ENCODE measurements at regions not wholly inside any gene's neighbourhood (a gene's known extent, or its start where the extent isn't known, plus 50 kb on each side); places are given as distances from the start of the nearest gene placed in this dataset.

GRCh38 chr15:98375513-98376340 is 272.6 kb upstream of the IGF1R start:
- no peak for TF ChIP-seq HINFP (tag; conservative IDR thresholded peaks at IDR 0.05; ENCODE audit: low read depth)
- no peak for TF ChIP-seq KDM1A (IDR thresholded peaks at IDR 0.05)
- no peak for TF ChIP-seq ZBED1 (IDR thresholded peaks at IDR 0.05)
- no peak for TF ChIP-seq CTCF (IDR thresholded peaks at IDR 0.05 in 2 of 3, conservative IDR thresholded peaks at IDR 0.05 in 1 of 3; ENCODE audit: insufficient read depth in 2 of 3, low read depth in 1 of 3, low read length in 3 of 3)
- TF ChIP-seq GABPA (tag; conservative IDR thresholded peaks at IDR 0.05; ENCODE audit: low read depth) = no peak
- TF ChIP-seq SPI1 (IDR thresholded peaks at IDR 0.05; ENCODE audit: borderline replicate concordance, low read depth, low read length) = no peak
- no peak for TF ChIP-seq REST (IDR thresholded peaks at IDR 0.05; ENCODE audit: borderline replicate concordance)
- TF ChIP-seq REST (CRISPR knock-in tag; IDR thresholded peaks at IDR 0.05; ENCODE audit: low read depth) = no peak
